Esophagus squamous epithelium (tissue), 5 donors: ENCODE measurements at regions not wholly inside any gene's neighbourhood (a gene's known extent, or its start where the extent isn't known, plus 50 kb on each side); places are given as distances from the start of the nearest gene placed in this dataset.

Experiments used
- DNase-seq: peaks from one replicate; lab custom pipeline; 2025; lab: John Stamatoyannopoulos, UW
- H3K27ac ChIP-seq, 4 donors: fragments of 200-600 bp; sonication (generic); one replicate each; pipeline ENCODE4 v1.5.1; 2016 to 2019; ENCODE audit warnings: mild to moderate bottlenecking in 1 of 4
- H3K27me3 ChIP-seq, 4 donors: fragments of 200-600 bp; sonication (generic); 1 replicate in 3 of 4; 2 replicates in 1 of 4; pipeline versions ENCODE4 v1.5.1 to v1.6.0; 2017 to 2021; ENCODE audit warnings: antibody characterized with exemption in 1 of 4
- H3K36me3 ChIP-seq, 3 donors: fragments of 200-600 bp; sonication (generic); one replicate each; pipeline ENCODE4 v1.5.1; 2016 to 2019
- H3K4me1 ChIP-seq, 3 donors: fragments of 200-600 bp; sonication (generic); one replicate each; pipeline ENCODE4 v1.5.1; 2017 to 2019
- H3K4me3 ChIP-seq, 4 donors: fragments of 200-600 bp; sonication (generic); 1 replicate in 3 of 4; 2 replicates in 1 of 4; pipeline ENCODE4 v1.5.1; 2016 to 2019; ENCODE audit warnings: mild to moderate bottlenecking in 2 of 4, moderate library complexity in 1 of 4
- H3K9me3 ChIP-seq, 3 donors: fragments of 200-600 bp; sonication (generic); one replicate each; pipeline ENCODE4 v1.5.1; 2016 to 2019
- CTCF ChIP-seq, 6 experiments: fragments of 450-650 bp in 4 of 6; fragments of 200-600 bp in 2 of 6; sonication (generic) in 2 of 6; IDR thresholded peaks; one replicate each; pipeline ENCODE4 v1.5.1; 2016 to 2019; ENCODE audit warnings: antibody characterized with exemption in 6 of 6, mild to moderate bottlenecking in 4 of 6, moderate library complexity in 4 of 6
- POLR2A ChIP-seq, 4 donors: fragments of 450-650 bp; IDR thresholded peaks; one replicate each; pipeline ENCODE4 v1.6.1; 2017; ENCODE audit warnings: antibody characterized with exemption in 4 of 4, mild to moderate bottlenecking in 4 of 4, moderate library complexity in 3 of 4
- WGBS, 2 donors: methylation state at CpG; one replicate each; pipeline ENCODE4 v1.1.5; 2018; 5-methylcytosine and 5-hydroxymethylcytosine counted together
- intact Hi-C: fragments of 100-400 bp; cut with DNase I; formaldehyde crosslinking; loops from one replicate; pipeline ENCODE4 v1.15.0; 2022
- donor health status: DM: yes; HTN: yes; CAD: no.

DNA sequence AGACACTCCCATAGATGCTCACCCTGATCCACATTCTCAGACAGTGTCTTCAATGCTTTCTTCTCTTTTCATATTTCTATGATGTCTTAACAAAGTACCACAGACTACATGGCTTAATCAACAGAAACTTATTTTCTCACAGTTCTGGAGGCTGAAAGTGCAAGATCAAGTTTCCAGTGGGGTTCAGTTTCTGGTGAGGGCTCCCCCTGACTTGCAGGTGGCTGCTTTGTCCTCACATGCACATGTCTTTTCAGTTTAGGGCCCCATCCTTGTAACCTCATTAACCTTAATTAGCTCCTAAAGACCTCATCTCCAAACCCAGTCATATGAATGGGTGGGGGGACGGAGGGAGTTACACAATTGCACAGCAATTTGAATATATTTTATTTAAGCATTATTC lies 335.8 kb downstream of the AASDHPPT start:
- H3K4me3 ChIP-seq = no peak overlapping the region
- no peaks in the 10 kb centered on the region for H3K9me3 ChIP-seq
- H3K36me3 ChIP-seq = no peaks in the 10 kb centered on the region
- H3K27ac ChIP-seq = no peak overlapping the region
- WGBS, 2 donors = 87 to 100% methylated on average over 1 of the region's 1 CpG
- intact Hi-C loops = no loop called here
- no peak for DNase-seq
- no peak for TF ChIP-seq CTCF (IDR thresholded peaks at IDR 0.05)
- TF ChIP-seq POLR2A (IDR thresholded peaks at IDR 0.05) = no peak
- no peaks in the 10 kb centered on the region for H3K4me1 ChIP-seq
- no peaks in the 10 kb centered on the region for H3K27me3 ChIP-seq

DNA sequence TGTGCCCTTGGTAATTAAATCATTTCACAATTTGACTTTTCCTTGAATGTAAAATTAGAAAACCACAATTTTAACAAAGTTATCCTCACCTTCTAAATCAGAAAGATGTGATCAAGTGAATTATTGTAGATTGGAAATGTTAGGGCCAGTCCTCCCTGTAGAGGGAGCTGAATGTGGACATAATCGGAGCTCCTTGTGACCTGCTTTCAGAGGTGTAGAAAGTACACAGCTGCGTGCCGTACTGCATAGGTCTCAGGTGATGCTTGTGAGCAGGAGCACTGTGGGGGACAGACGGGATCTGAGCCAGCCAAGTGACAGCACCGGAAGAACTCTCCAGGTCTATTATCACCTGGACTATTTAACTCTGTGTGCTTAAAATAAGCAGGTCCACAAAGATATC lies 338.0 kb downstream of the AASDHPPT start:
- intact Hi-C loops = no loop called here
- H3K9me3 ChIP-seq = no peaks in the 10 kb centered on the region
- no peaks in the 10 kb centered on the region for H3K4me1 ChIP-seq
- WGBS, 2 donors = 50 to 84% methylated on average over 3 to 5 of the region's 5 CpGs
- H3K36me3 ChIP-seq = no peaks in the 10 kb centered on the region
- H3K27me3 ChIP-seq = no peaks in the 10 kb centered on the region
- no peak overlapping the region for H3K4me3 ChIP-seq
- H3K27ac ChIP-seq = no peak overlapping the region
- TF ChIP-seq POLR2A (IDR thresholded peaks at IDR 0.05) (no peak), CTCF (IDR thresholded peaks at IDR 0.05) (no peak)
- DNase-seq = no peak

DNA sequence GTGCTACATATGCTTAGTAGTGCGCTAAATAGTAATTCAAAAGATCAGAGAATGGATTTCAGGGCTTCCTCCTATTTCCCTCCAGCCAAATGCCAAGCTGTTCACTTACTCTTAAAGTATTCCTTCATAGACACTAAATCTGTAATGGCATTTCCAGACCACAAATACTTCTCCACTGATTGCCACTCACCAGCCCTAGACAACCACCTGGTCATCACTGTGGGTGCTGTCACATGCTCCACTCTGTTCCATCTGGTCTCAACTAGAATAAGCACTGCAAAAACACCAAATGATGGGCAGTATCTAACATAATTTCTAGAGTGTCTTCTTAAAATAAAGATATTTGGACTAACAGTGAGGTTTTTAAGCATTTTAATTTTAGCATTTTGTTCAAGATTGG lies 341.3 kb downstream of the AASDHPPT start:
- intact Hi-C loops = no loop called here
- no peak for DNase-seq
- no peak overlapping the region for H3K4me3 ChIP-seq
- no peaks in the 10 kb centered on the region for H3K9me3 ChIP-seq
- no peaks in the 10 kb centered on the region for H3K4me1 ChIP-seq
- H3K36me3 ChIP-seq = no peaks in the 10 kb centered on the region
- WGBS, 2 donors = 86 to 89% methylated on average over 1 of the region's 1 CpG
- TF ChIP-seq CTCF (IDR thresholded peaks at IDR 0.05) (no peak), POLR2A (IDR thresholded peaks at IDR 0.05) (no peak)
- H3K27me3 ChIP-seq = no peaks in the 10 kb centered on the region
- H3K27ac ChIP-seq = no peak overlapping the region

- DNase-seq = no peak
- H3K27ac ChIP-seq = no peak overlapping the region
- H3K27me3 ChIP-seq = no peaks in the 10 kb centered on the region
- no peak for TF ChIP-seq CTCF (IDR thresholded peaks at IDR 0.05)
- no peak for TF ChIP-seq POLR2A (IDR thresholded peaks at IDR 0.05)
- intact Hi-C loops = no loop called here
- no peaks in the 10 kb centered on the region for H3K4me1 ChIP-seq
- no peaks in the 10 kb centered on the region for H3K9me3 ChIP-seq
- no peaks in the 10 kb centered on the region for H3K36me3 ChIP-seq
- H3K4me3 ChIP-seq = no peak overlapping the region
- WGBS, 2 donors = 60 to 65% methylated on average over 2 of the region's 2 CpGs
Observed at GRCh38 chr11:106420048-106420665, 342.7 kb downstream of the AASDHPPT start.

GRCh38 chr11:106420686-106421085 lies 343.2 kb downstream of the AASDHPPT start:
- TF ChIP-seq CTCF (IDR thresholded peaks at IDR 0.05) (no peak), POLR2A (IDR thresholded peaks at IDR 0.05) (no peak)
- intact Hi-C loops = no loop called here
- Histone ChIP-seq H3K27me3 (no peaks in the 10 kb centered on the region), H3K4me3 (no peak overlapping the region), H3K27ac (no peak overlapping the region), H3K9me3 (no peaks in the 10 kb centered on the region), H3K36me3 (no peaks in the 10 kb centered on the region), H3K4me1 (no peaks in the 10 kb centered on the region)
- no peak for DNase-seq
